ENCODE measurements at regions not wholly inside any gene's neighbourhood (a gene's known extent, or its start where the extent isn't known, plus 50 kb on each side); places are given as distances from the start of the nearest gene placed in this dataset.

GRCh38 chr1:96073100-96073499 lies 648.5 kb upstream of the PTBP2 start:
- no peak overlapping the region for H3K23ac ChIP-seq (ENCODE audit: insufficient read length)
- H4K91ac ChIP-seq (replicated peaks; ENCODE audit: insufficient read length, low read length), result no peak overlapping the region
- no peaks in the 10 kb centered on the region for H3K27me3 ChIP-seq (replicated peaks in 1 of 4; ENCODE audit: control insufficient read depth in 3 of 4, extremely low read depth in 1 of 4, insufficient read depth in 3 of 4, low read length in 3 of 4)
- H3K79me1 ChIP-seq (ENCODE audit: low read depth, low read length), result no peaks in the 10 kb centered on the region
- no peak overlapping the region for H2BK15ac ChIP-seq (ENCODE audit: low read length)
- no peak overlapping the region for H2AFZ ChIP-seq (ENCODE audit: low read length)
- no peak overlapping the region for H4K5ac ChIP-seq (ENCODE audit: insufficient read length, low read depth, low read length)
- H3K56ac ChIP-seq (replicated peaks; ENCODE audit: insufficient read length, low read depth, low read length), result no peak overlapping the region
- DNase-seq (ENCODE audit: low read depth in 1 of 2, low spot score in 2 of 2) (no peak), FAIRE-seq (no peak)
- H4K8ac ChIP-seq (ENCODE audit: extremely low read depth, insufficient read depth, low read length), result no peak overlapping the region
- no peaks in the 10 kb centered on the region for H3K79me2 ChIP-seq (ENCODE audit: control insufficient read depth in 1 of 2, insufficient read depth in 2 of 2, low read length in 2 of 2)
- H2BK20ac ChIP-seq (ENCODE audit: low read length), result no peak overlapping the region
- no peaks in the 10 kb centered on the region for H3K4me1 ChIP-seq (replicated peaks in 1 of 4; ENCODE audit: control insufficient read depth in 3 of 4, insufficient read depth in 4 of 4, low read length in 3 of 4)
- no peaks in the 10 kb centered on the region for H3K36me3 ChIP-seq (ENCODE audit: control insufficient read depth in 2 of 4, insufficient read depth in 4 of 4, low read length in 3 of 4)
- H2AK5ac ChIP-seq (ENCODE audit: low read depth, low read length), result no peak overlapping the region
- H2BK5ac ChIP-seq (ENCODE audit: low read depth, low read length), result no peak overlapping the region
- H2BK120ac ChIP-seq (replicated peaks; ENCODE audit: low read depth, low read length), result no peak overlapping the region
- H3K14ac ChIP-seq (ENCODE audit: insufficient read length), result no peak overlapping the region
- no peaks in the 10 kb centered on the region for H4K20me1 ChIP-seq (replicated peaks in 1 of 2; ENCODE audit: control insufficient read depth in 1 of 2, insufficient read depth in 2 of 2, low read length in 2 of 2)
- POLR2A ChIA-PET (ENCODE audit: partially characterized antibody), result no interaction called here
- H3K23me2 ChIP-seq (ENCODE audit: low read depth, low read length), result no peaks in the 10 kb centered on the region
- CTCF ChIA-PET (ENCODE audit: partially characterized antibody), result interaction anchor here (0.6 to 2.1 kb wide), 6 partner anchors 7 to 121 kb away, joined by 3 to 9 read pairs (median 4); no protein-coding TSS in a partner anchor
- 80% methylated on average over 1 of the region's 1 CpG; no CpG with 5 or more reads in 1 of the 2 experiments for WGBS, 2 experiments (ENCODE audit: extremely low coverage in 1 of 2, insufficient coverage in 1 of 2, insufficient read length in 1 of 2, insufficient replicate concordance in 2 of 2, low coverage in 1 of 2, low lambda C conversion rate in 2 of 2, missing lambda C conversion rate in 1 of 2)
- no peak overlapping the region for H3K4me2 ChIP-seq (ENCODE audit: insufficient read depth in 1 of 2, low read depth in 2 of 2, low read length in 2 of 2)
- H2BK12ac ChIP-seq (ENCODE audit: low read depth, low read length), result no peak overlapping the region
- H3K27ac ChIP-seq (ENCODE audit: low read depth, low read length), result no peak overlapping the region
- H3K4me3 ChIP-seq (ENCODE audit: extremely low read depth in 1 of 4, insufficient read depth in 2 of 4, low read depth in 3 of 4, low read length in 4 of 4), result no peak overlapping the region
- H3K9ac ChIP-seq (replicated peaks in 1 of 4; ENCODE audit: extremely low read depth in 1 of 4, low read depth in 3 of 4, low read length in 3 of 4), result no peak overlapping the region
- H3K18ac ChIP-seq (ENCODE audit: extremely low read depth, low read length), result no peak overlapping the region
- H3K4ac ChIP-seq (replicated peaks; ENCODE audit: insufficient read length, low read depth, low read length), result no peak overlapping the region
- no peaks in the 10 kb centered on the region for H3K9me3 ChIP-seq (ENCODE audit: insufficient read depth in 2 of 2, low read depth in 1 of 2, low read length in 1 of 2)
- TF ChIP-seq SP1 (IDR thresholded peaks at IDR 0.05; ENCODE audit: low read depth, low read length), result no peak
- no peak for TF ChIP-seq RXRA (IDR thresholded peaks at IDR 0.05; ENCODE audit: insufficient read depth, low read depth, low read length)
- no peak for TF ChIP-seq EP300 (IDR thresholded peaks at IDR 0.05; ENCODE audit: borderline replicate concordance in 1 of 2, low read depth in 2 of 2, low read length in 2 of 2)
- TF ChIP-seq ATF3 (IDR thresholded peaks at IDR 0.05; ENCODE audit: insufficient read depth, low read depth, low read length), result no peak
- no peak for TF ChIP-seq CHD2 (IDR thresholded peaks at IDR 0.05; ENCODE audit: low read length)

Measured in H1 (cell line).